NB4 (cell line): ENCODE measurements at regions not wholly inside any gene's neighbourhood (a gene's known extent, or its start where the extent isn't known, plus 50 kb on each side); places are given as distances from the start of the nearest gene placed in this dataset.

ENCODE experiments used
- CTCF ChIP-seq: IDR thresholded peaks from one replicate; pipeline ENCODE4 v1.5.1; 2012; ENCODE audit warnings: low read depth, low read length
- MAX ChIP-seq: IDR thresholded peaks from 2 replicates; pipeline ENCODE4 v1.6.1; 2011; ENCODE audit warnings: low read depth, low read length
- MYC ChIP-seq: IDR thresholded peaks from 2 replicates; pipeline ENCODE4 v1.6.1; 2011; ENCODE audit warnings: low read depth, low read length
- POLR2A ChIP-seq: IDR thresholded peaks from 2 replicates; pipeline ENCODE4 v1.6.1; 2011; ENCODE audit warnings: mild to moderate bottlenecking; ENCODE audit not compliant: insufficient read length; ENCODE audit errors: extremely low read depth

DNA sequence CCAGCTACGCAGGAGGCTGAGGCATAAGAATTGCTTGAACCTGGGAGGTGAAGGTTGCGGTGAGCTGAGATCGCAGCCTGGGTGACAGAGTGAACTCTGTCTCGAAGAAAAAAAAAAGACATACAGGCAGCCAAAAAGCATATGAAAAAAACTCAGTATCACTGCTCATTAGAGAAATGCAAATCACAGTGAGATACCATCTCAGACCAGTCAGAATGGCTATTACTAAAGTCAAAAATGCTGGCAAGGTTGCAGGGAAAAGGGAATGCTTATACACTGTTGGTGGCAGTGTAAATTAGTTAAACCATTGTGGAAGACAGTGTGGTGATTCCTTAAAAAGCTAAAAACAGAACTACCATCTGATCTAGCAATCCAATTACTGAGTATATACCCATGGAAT lies 123.1 kb downstream of the CHIC2 start:
- TF ChIP-seq CTCF (no peak), POLR2A (no peak), MYC (no peak), MAX (no peak)
